ENCODE measurements at regions not wholly inside any gene's neighbourhood (a gene's known extent, or its start where the extent isn't known, plus 50 kb on each side); places are given as distances from the start of the nearest gene placed in this dataset.

GRCh38 chr18:33901894-33902512 is 322.7 kb downstream of the NOL4 start:
- no peak overlapping the region for H3K4me3 ChIP-seq (ENCODE audit: low read depth, low read length)
- TF ChIP-seq, protein P1, sequence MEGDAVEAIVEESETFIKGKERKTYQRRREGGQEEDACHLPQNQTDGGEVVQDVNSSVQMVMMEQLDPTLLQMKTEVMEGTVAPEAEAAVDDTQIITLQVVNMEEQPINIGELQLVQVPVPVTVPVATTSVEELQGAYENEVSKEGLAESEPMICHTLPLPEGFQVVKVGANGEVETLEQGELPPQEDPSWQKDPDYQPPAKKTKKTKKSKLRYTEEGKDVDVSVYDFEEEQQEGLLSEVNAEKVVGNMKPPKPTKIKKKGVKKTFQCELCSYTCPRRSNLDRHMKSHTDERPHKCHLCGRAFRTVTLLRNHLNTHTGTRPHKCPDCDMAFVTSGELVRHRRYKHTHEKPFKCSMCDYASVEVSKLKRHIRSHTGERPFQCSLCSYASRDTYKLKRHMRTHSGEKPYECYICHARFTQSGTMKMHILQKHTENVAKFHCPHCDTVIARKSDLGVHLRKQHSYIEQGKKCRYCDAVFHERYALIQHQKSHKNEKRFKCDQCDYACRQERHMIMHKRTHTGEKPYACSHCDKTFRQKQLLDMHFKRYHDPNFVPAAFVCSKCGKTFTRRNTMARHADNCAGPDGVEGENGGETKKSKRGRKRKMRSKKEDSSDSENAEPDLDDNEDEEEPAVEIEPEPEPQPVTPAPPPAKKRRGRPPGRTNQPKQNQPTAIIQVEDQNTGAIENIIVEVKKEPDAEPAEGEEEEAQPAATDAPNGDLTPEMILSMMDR (IDR thresholded peaks at IDR 0.05; ENCODE audit: low read depth, low read length): no peak
- DNase-seq (ENCODE audit: low read depth, low spot score): peak; percentile 29
- in situ Hi-C loops (cut with HindIII; ENCODE audit: low sequenced_read_pairs): no loop called here

DNA sequence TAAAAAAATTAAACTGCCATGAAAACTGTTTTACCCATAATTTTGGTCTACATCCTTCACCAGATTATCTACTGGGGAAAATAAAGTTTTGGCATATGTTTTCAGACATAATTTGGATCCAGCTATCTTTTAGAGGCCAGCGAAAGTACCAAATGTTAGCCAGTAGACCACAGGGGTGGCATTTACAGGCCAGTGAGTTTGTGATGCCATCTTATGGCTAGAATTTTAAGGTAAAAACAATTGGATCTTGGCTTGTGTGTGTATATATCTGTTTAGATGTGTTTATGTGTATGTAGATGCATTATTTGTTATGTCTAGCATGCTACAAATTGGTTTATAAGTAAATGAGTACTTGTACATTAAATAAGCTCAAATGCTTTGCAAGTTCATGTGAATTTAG is 322.6 kb downstream of the ASXL3 start:
- in situ Hi-C loops (cut with HindIII; ENCODE audit: low sequenced_read_pairs): no loop called here

DNA sequence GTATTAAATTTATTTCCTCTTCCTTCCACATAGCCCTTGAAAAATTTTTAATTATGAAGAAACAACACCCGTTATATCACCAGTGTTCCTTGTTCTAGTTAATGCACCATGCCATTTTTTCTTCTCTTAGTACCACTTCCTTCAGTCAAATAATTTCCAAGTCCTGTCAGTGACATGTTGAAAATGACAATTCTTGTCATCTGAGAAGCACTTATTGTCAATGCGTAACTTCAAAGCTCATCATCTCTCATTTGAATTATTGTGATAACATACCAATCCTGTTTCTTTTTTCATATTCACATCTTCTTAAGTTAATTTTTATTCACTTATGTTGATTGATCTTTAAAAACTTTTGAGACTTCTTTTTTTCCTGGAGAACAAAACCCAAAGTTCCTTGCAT is 320.4 kb downstream of the ASXL3 start:
- in situ Hi-C loops (cut with HindIII; ENCODE audit: low sequenced_read_pairs): no loop called here
- TF ChIP-seq, protein P1 (IDR thresholded peaks at IDR 0.05; ENCODE audit: low read depth, low read length): no peak

More for the DNA sequence above, 322.6 kb downstream of the ASXL3 start:
- TF ChIP-seq, protein P1 (IDR thresholded peaks at IDR 0.05; ENCODE audit: low read depth, low read length): no peak
- no peak overlapping the region for H3K4me3 ChIP-seq (ENCODE audit: low read depth, low read length)
- DNase-seq (ENCODE audit: low read depth, low spot score): no peak

GRCh38 chr18:33878213-33878612 is 300.2 kb downstream of the ASXL3 start:
- no peak for DNase-seq (ENCODE audit: low read depth, low spot score)
- TF ChIP-seq, protein P1 (IDR thresholded peaks at IDR 0.05; ENCODE audit: low read depth, low read length): no peak
- in situ Hi-C loops (cut with HindIII; ENCODE audit: low sequenced_read_pairs): no loop called here
- H3K4me3 ChIP-seq (ENCODE audit: low read depth, low read length): no peak overlapping the region

More for the DNA sequence above, 320.4 kb downstream of the ASXL3 start:
- H3K4me3 ChIP-seq (ENCODE audit: low read depth, low read length): no peak overlapping the region
- no peak for DNase-seq (ENCODE audit: low read depth, low spot score)

- in situ Hi-C loops (cut with HindIII; ENCODE audit: low sequenced_read_pairs): no loop called here
- TF ChIP-seq, protein P1 (IDR thresholded peaks at IDR 0.05; ENCODE audit: low read depth, low read length): no peak
- H3K4me3 ChIP-seq (ENCODE audit: low read depth, low read length): no peak overlapping the region
- DNase-seq (ENCODE audit: low read depth, low spot score): no peak
Observed at GRCh38 chr18:33875029-33875565, 297.1 kb downstream of the ASXL3 start.

DNA sequence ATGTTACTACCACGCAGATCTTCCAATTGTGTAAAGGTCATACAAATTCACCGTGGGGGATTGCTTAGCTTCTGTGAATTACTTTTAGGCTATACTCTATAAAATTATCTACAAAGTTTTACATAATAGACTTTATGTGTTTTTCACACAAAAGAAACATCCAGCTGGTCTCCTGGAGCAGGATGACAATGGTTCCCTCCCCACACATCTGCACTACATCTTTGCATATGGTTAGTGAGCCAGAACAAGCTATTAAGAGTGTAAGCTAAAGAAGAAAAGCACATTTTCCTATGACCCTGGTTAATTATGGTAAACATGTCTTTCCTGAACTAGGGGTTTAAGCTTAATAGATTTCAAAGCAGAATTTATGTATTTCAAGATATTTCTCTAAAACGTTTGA is 295.1 kb downstream of the ASXL3 start:
- H3K4me3 ChIP-seq (ENCODE audit: low read depth, low read length): no peak overlapping the region
- no peak for DNase-seq (ENCODE audit: low read depth, low spot score)
- TF ChIP-seq, protein P1 (IDR thresholded peaks at IDR 0.05; ENCODE audit: low read depth, low read length): no peak
- in situ Hi-C loops (cut with HindIII; ENCODE audit: low sequenced_read_pairs): no loop called here
